ES-I3 (cell line): ENCODE measurements at regions not wholly inside any gene's neighbourhood (a gene's known extent, or its start where the extent isn't known, plus 50 kb on each side); places are given as distances from the start of the nearest gene placed in this dataset.

Experiments used
- H3K36me3 ChIP-seq: 2 replicates; pipeline ENCODE4 v1.6.1; 2013; ENCODE audit warnings: mild to moderate bottlenecking, low read length, control low read depth, moderate library complexity; ENCODE audit not compliant: insufficient read depth
- H3K4me1 ChIP-seq: 2 replicates; pipeline ENCODE4 v1.6.1; 2013; ENCODE audit warnings: mild to moderate bottlenecking, control low read depth, low read length; ENCODE audit not compliant: insufficient read depth
- H3K9ac ChIP-seq: 2 replicates; pipeline ENCODE4 v1.6.1; 2013; ENCODE audit warnings: low read depth, mild to moderate bottlenecking, low read length, moderate library complexity
- H3K9me3 ChIP-seq: 2 replicates; pipeline ENCODE4 v1.6.1; 2013; ENCODE audit warnings: mild to moderate bottlenecking, low read length, moderate library complexity; ENCODE audit not compliant: control insufficient read depth, insufficient read depth

DNA sequence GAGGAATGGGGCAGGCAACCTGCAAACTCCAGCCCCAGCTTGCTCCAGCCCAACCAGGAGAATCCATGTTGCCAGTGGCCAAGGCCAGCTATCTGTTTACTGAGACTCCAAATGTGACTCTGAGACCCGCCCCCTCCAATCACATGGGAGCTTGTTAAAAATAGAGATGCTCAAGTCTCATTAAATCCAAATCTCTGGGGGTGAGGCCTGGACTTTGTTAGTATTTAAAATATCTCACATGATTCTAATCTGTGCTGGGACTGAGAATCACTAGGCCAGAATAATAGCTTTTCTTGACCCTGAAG lies 224.2 kb upstream of the TBL1XR1 start:
- Histone ChIP-seq H3K4me1 (no peaks in the 10 kb centered on the region), H3K9ac (no peak overlapping the region), H3K36me3 (no peaks in the 10 kb centered on the region), H3K9me3 (no peaks in the 10 kb centered on the region)

DNA sequence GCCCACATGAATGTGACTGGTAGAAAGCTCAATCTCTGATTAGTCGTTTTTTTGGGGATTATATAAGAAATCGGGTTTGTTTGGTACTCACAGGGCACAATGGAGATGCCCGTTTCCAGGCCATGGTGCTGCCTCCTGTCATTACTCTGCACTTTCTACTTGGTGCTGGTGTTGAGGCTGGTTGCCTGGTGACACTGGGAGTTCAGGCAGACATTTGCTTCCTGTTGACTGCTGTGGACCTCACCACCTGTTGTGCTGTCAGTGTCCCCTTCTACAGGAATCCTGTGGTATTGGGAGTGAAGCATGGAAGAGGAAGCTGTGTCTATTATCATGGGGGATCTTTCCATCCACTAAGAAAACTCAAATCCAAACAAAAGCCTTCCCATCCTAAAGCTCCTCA lies 227.2 kb upstream of the TBL1XR1 start:
- Histone ChIP-seq H3K9me3 (no peaks in the 10 kb centered on the region), H3K4me1 (peaks cover 7% of the 10 kb centered on the region; the same call in 1 of the 2 replicates), H3K36me3 (no peaks in the 10 kb centered on the region), H3K9ac (no peak overlapping the region)

DNA sequence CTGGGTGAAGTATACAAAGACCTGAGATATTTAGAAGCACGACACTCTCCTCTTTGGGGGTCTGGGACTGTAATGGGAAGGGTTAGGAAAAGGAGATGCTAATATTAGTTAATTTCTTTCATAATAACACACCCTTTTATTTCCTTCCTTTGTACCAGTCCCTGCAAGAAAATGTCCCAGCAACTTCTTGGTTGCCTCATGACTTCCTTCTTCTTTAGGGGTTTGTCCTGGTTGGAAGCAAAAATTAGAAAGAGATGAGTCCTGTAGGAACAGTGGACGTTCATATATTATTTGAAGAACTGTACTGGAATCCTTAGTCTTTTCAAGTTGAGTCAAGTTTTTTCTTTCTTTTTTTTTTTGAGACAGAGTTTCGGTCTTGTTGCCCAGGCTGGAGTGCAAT lies 227.8 kb upstream of the TBL1XR1 start:
- Histone ChIP-seq H3K9me3 (no peaks in the 10 kb centered on the region), H3K4me1 (peaks cover 11% of the 10 kb centered on the region; the same call in 1 of the 2 replicates), H3K36me3 (no peaks in the 10 kb centered on the region), H3K9ac (no peak overlapping the region)

DNA sequence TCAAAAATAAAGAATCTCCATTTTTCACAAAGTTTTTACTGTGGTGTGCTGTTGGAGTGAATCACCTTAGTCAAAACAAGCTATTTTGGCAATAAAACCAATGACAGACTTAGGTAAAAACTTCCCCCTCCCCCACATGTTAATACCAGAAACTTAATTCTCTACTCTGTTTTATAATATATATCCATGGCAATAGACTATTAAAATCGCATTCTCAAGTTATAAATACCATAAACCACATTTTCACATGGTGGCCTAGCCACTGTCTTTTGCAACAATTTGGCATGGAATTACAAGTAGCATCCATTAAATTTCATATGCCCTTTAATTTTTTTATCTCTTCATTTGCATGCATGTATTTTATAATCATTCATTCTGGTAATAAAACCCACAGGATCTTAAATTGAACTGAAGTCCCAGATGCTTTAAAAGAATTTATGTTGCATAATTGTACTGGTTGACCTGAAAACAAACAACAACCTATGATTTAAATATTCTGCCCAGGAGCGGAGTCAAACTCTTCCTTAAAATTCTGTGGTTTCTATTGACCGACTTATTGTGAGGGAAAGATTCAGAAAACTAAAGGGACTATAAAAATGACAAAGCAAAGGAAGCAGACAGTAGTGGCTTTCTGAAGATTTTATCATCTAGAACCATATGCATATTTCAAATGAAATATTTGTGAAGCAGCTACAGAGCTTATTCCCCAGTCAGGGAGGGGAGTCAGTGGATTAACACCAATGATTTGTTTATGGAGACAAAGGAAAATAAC lies 229.0 kb upstream of the TBL1XR1 start:
- H3K9ac ChIP-seq, result no peak overlapping the region
- no peaks in the 10 kb centered on the region for H3K9me3 ChIP-seq
- H3K36me3 ChIP-seq, result no peaks in the 10 kb centered on the region
- peaks cover 16% of the 10 kb centered on the region for H3K4me1 ChIP-seq

DNA sequence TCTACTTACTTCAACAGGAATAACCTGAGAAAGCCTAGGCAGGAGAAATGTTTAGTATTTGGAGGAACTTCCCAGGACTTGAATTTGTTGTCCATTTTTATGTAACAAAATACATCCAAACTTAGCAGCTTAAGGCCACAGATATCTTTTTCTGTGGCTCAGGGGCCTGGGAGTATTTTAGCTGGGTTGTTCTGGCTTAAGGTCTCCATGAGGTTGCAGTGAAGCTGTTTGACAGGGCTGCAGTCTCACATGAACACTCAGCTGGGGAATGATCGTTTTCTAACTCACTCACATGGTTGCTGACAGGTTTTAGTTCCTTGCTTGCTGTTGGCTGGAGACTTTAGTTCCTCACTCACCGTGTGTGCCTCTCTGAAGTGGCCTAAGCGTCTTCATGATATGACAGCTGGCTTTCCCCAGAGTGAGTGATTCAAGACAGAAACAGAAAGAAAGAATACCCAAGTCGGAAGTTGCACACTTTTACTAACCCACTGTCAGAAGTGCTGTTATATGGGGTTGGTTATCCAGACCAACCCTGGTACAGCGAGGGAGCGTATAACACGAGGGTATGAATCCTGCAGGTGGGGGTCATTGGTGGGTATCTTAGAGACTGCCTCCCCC lies 229.7 kb upstream of the TBL1XR1 start:
- Histone ChIP-seq H3K36me3 (no peaks in the 10 kb centered on the region), H3K4me1 (peaks cover 23% of the 10 kb centered on the region), H3K9ac (no peak overlapping the region), H3K9me3 (no peaks in the 10 kb centered on the region)

DNA sequence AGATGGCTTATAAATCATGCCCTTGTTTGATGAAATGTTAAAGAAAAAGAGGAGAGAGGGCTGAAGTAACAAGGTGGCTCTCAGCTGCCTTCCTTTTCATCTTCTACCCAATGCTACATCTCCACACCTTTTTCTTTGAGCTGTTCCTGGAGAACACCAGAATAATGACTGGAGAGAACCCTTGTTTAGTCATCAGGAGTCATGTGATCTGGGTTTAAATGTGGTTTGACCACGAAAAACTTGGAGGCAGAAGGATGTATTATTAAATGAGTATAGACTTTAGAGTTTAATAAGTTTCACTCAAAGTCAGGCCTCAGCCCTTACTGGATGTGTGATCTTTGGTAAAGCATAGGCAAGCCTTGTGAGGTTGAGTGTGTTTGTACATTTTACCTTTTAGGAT lies 230.3 kb upstream of the TBL1XR1 start:
- no peaks in the 10 kb centered on the region for H3K36me3 ChIP-seq
- H3K9me3 ChIP-seq, result no peaks in the 10 kb centered on the region
- no peak overlapping the region for H3K9ac ChIP-seq
- peaks cover 27% of the 10 kb centered on the region for H3K4me1 ChIP-seq

DNA sequence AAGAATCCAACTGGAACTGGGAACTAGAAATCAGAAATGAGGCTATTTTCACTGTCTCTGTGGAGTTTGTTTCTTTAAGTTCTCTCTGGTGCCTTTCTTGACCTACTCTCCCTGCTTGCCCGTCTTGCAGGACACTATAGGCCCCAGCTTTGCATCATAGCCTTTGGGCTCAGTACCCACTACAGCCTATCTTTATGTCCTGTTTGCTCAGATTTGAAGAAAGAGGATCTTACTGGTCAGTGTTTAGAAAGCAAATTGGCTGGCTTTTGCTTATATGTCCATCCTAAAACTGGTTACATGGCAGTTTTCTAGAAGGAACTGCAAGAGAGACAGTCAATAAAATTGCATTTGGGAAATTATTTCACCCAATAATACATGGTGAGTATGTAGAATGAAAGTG lies 231.8 kb upstream of the TBL1XR1 start:
- no peak overlapping the region for H3K9ac ChIP-seq
- H3K4me1 ChIP-seq, result peaks cover 27% of the 10 kb centered on the region
- no peaks in the 10 kb centered on the region for H3K9me3 ChIP-seq
- no peaks in the 10 kb centered on the region for H3K36me3 ChIP-seq

DNA sequence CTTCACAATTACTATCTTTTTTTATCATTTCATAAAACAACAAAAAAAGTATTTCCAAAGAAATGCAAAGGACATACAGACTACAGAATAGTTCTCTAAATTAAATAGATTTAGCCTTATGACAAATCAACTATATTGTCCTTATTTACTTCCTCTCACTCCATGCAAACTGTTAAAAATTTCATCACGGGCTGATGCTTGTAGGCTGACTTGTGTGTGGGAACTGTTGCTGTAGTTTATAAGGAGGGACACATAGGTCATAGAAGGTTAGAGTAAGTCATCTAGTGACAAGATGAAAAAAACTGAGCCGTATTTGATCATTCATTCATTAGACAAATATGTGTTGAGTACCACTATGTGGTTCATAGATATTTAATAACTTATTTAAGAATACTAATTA lies 232.5 kb upstream of the TBL1XR1 start:
- H3K4me1 ChIP-seq, result peaks cover 27% of the 10 kb centered on the region
- H3K9ac ChIP-seq, result no peak overlapping the region
- no peaks in the 10 kb centered on the region for H3K36me3 ChIP-seq
- no peaks in the 10 kb centered on the region for H3K9me3 ChIP-seq

DNA sequence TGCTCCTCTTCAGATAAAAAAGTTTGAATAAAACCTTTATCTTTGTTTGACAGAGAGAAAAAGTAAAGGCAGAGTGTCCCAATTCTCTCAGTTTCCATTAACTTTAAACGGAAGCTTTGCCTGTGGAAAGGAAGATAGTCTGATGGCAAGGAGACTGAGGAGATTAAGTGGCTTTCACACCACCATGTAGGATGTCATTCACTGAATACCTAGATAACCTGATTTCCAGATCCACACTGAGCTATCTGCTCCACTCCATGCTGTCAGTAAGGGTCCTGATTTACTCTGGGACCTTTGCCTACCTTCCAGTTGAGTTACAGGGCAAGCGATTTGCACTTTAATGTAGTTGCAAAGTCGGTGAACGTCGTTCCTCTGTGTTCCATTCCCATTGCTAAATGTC lies 233.4 kb upstream of the TBL1XR1 start:
- Histone ChIP-seq H3K4me1 (peaks cover 27% of the 10 kb centered on the region), H3K9me3 (no peaks in the 10 kb centered on the region), H3K36me3 (no peaks in the 10 kb centered on the region)

DNA sequence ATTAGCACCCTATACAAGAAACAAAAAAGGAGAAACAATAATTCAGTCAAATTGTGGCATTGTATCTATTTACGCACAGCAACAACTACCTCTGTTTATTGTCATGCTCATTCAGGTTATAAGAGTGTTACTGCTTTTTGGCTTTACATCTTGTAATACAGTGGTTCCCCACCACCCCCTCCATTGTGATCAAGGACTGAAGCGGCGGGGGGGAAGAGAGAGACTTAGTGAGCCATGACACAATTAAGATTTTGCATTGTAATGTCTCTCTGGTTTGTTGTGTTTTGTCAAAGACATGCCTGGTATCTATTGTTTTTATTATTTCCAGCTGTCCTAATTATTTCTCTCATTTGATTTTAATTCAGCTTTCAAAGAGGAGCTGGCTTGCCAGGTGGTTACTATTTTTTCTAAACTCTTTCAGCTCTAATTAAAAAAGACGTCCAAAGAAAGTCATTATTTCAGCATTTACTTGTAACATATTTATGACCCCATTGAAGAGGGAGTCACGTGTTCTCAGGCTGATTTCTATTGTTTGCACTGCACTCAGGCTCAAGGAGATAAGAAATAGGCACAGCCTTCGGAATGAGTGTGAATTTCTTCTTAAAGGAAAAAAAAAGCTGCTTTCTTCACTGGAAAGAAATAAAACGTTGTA lies 234.4 kb upstream of the TBL1XR1 start:
- no peaks in the 10 kb centered on the region for H3K9me3 ChIP-seq
- peaks cover 27% of the 10 kb centered on the region for H3K4me1 ChIP-seq
- no peak overlapping the region for H3K9ac ChIP-seq
- no peaks in the 10 kb centered on the region for H3K36me3 ChIP-seq

More for the DNA sequence above, 233.4 kb upstream of the TBL1XR1 start:
- H3K9ac ChIP-seq, result no peak overlapping the region

DNA sequence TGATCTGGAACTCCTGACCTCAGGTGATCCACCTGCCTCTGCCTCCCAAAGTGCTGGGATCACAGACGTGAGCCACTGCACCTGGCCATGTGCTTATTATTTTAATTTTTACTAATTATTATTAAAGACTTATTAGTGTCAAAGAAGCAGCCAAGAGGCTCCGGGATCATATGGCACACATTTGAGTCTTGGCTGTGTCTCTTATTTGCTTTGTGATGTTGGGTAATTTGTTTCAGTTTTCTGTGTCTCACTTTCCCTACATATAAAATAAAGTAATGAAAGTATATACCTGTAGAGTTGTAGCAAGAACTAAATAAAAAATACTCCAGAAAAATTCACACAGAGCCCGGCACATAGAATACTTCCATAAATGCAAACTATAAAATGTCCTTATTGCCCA lies 238.0 kb upstream of the TBL1XR1 start:
- no peaks in the 10 kb centered on the region for H3K36me3 ChIP-seq
- H3K9ac ChIP-seq, result no peak overlapping the region
- peaks cover 16% of the 10 kb centered on the region for H3K4me1 ChIP-seq
- no peaks in the 10 kb centered on the region for H3K9me3 ChIP-seq

DNA sequence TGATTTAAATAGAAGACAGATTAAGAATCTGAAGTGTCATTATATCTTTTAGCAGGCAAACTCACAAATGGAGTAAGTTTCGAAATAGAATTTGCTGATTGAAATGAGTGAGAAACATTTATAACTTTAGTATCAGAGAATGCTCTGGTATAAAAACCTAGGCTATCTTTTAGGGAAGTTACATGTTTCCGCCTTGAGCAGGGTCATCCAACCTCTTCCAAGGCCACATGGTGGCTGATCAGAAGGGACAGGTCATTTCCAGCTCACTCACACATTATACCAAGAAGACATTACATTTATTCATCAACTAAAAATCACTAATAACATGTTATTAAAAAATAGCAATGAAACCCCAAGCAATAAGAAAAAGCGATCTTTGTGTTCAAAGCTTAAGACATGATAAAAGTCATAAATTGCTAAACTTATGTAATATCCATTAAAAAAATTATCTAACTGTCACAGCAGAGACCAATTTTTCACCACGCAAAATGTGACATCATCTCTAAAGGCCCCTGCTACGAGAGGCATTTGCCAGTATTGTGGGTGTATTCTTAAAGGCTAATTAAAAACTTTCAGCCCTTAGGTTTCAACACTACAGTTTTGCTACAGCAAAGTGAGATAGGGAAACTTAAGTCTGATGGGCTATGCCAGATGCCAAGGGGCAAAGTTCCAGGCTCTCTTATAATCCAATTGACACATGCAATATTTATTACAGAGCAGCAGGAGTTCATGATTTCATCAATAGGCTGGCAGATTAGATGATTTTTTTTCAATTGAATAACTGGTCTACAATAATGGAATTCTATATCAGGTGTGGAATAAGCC lies 240.4 kb upstream of the TBL1XR1 start:
- Histone ChIP-seq H3K9me3 (no peaks in the 10 kb centered on the region), H3K36me3 (no peaks in the 10 kb centered on the region), H3K9ac (no peak overlapping the region), H3K4me1 (no peaks in the 10 kb centered on the region)

DNA sequence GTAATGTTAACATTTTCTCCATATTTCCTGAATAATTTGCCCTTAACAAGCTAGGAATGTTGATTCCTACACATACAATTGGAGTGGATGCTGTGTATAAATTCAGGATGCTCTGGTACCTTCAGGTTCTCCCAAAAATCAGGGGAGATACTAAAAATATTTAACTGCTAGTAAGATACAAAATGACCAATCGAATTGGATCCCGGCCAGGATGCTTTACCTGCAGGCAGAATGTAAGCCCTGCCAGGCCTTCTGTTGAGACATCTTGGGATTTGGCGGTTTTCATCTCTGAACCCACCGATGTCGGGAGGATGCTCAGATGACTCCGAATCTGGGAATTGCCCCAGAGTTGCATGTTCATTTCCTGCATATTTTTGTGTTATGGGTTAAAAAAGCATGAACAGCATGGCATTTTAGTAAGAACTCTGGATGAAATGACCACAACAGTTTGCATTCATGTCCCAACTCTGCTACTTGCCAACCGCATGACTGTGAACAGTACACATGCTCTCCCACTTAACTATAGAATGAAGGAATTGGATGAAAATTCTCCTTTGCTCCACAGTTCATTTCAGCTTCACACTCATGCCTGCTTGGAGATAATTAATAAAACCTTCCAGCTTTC lies 241.4 kb upstream of the TBL1XR1 start:
- H3K36me3 ChIP-seq, result no peaks in the 10 kb centered on the region
- H3K4me1 ChIP-seq, result no peaks in the 10 kb centered on the region
- H3K9me3 ChIP-seq, result no peaks in the 10 kb centered on the region
- H3K9ac ChIP-seq, result no peak overlapping the region

DNA sequence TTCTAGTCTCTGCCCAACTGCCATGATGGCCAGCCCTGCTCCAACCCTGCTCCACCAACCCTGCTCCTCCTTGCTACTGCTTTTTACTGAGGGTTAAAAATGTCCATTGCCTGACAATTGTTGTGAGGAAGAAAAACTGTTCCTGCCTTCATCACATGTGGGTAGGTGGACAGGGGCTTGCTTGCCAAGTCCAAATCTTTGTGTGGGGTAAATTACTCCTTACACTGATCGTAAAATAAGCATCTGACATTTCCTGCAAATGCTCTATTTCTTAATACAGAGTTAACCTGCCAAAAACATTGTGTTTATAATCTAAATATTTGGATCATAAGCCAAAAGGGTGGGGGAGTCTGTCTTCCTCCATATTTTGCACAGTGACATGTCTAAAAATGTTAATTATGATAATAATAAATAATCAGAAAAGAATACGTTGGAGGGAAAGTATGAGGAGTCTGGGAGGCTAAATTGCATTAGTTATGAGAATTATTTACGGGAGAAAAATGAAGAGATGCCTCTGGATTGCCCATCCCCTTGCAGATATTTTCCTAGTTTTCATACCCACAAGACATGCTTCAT lies 242.5 kb upstream of the TBL1XR1 start:
- Histone ChIP-seq H3K9me3 (no peaks in the 10 kb centered on the region), H3K9ac (no peak overlapping the region), H3K36me3 (no peaks in the 10 kb centered on the region), H3K4me1 (no peaks in the 10 kb centered on the region)
